Coronary artery (tissue), 2 donors: ENCODE measurements at regions not wholly inside any gene's neighbourhood (a gene's known extent, or its start where the extent isn't known, plus 50 kb on each side); places are given as distances from the start of the nearest gene placed in this dataset.

ENCODE experiments used
- DNase-seq: peaks from one replicate; pipeline ENCODE4 v3.0.0-alpha.2; 2017; ENCODE audit warnings: low spot score
- H3K27ac ChIP-seq, 2 donors: fragments of 200-600 bp; sonication (generic); one replicate each; pipeline ENCODE4 v1.5.1; 2016 to 2019
- H3K4me3 ChIP-seq: fragments of 200-600 bp; sonication (generic); 2 replicates; pipeline ENCODE4 v1.5.1; 2016; ENCODE audit warnings: mild to moderate bottlenecking, moderate library complexity
- CTCF ChIP-seq: fragments of 200-600 bp; sonication (generic); IDR thresholded peaks from one replicate; pipeline ENCODE4 v1.5.1; 2019; ENCODE audit warnings: antibody characterized with exemption

GRCh38 chr6:148134592-148134991 is 208.0 kb upstream of the SASH1 start:
- Histone ChIP-seq H3K27ac (no peak overlapping the region), H3K4me3 (no peak overlapping the region)
- DNase-seq, result no peak
- TF ChIP-seq CTCF, result no peak

DNA sequence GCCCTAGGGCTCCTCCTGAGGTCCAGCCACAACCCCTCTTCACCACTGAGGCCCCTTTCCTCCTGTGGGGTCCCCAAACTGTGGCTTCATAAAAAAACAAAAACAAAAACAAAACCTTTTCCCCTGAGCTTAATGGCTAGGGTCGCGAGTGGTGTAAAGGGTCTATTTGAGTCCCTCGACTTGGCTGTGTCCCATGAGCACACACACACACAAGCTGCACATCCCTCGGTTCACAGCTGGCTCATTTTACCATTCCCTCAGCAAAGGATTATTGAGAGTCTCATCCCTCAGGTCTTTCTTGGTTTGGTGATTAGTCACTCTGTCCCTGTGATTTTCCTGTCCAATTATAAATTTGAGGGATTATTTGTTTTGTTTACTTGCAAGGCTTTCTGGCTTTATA is 206.1 kb upstream of the SASH1 start:
- no peak overlapping the region for H3K27ac ChIP-seq
- no peak for TF ChIP-seq CTCF
- no peak overlapping the region for H3K4me3 ChIP-seq
- no peak for DNase-seq

GRCh38 chr6:148137652-148138051 is 205.0 kb upstream of the SASH1 start:
- no peak overlapping the region for H3K4me3 ChIP-seq
- DNase-seq, result no peak
- no peak overlapping the region for H3K27ac ChIP-seq
- no peak for TF ChIP-seq CTCF

- H3K4me3 ChIP-seq, result no peak overlapping the region
- DNase-seq, result no peak
- TF ChIP-seq CTCF, result no peak
- no peak overlapping the region for H3K27ac ChIP-seq
Measured at GRCh38 chr6:148138573-148138972, 204.1 kb upstream of the SASH1 start.

- Histone ChIP-seq H3K27ac (no peak overlapping the region), H3K4me3 (no peak overlapping the region)
- no peak for TF ChIP-seq CTCF
- no peak for DNase-seq
Measured at GRCh38 chr6:148140772-148141557, 201.7 kb upstream of the SASH1 start.

GRCh38 chr6:148142821-148143220 is 199.8 kb upstream of the SASH1 start:
- TF ChIP-seq CTCF, result no peak
- no peak overlapping the region for H3K27ac ChIP-seq
- no peak overlapping the region for H3K4me3 ChIP-seq
- DNase-seq, result no peak

DNA sequence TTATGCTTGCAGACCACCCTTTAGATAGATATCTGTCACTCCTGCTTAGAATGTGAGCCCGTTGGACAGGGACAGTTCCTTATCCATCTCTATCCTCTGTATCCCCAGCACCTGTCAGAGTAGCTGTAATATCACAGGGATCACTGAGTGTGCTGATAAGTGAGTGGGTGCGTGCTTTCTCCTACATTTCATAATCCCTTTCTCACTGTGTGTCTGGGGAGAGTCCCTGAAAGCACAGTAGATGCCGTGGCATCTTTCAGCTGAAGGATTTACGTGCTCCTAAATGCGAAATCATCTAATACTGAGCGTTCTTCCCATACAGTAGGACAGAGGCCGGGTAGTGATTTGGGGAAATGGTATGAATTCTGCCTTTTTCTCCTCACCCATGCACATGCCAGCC is 198.9 kb upstream of the SASH1 start:
- H3K27ac ChIP-seq, result no peak overlapping the region
- DNase-seq, result no peak
- H3K4me3 ChIP-seq, result no peak overlapping the region
- TF ChIP-seq CTCF, result no peak
